GM21529 (cell line): ENCODE measurements at regions not wholly inside any gene's neighbourhood (a gene's known extent, or its start where the extent isn't known, plus 50 kb on each side); places are given as distances from the start of the nearest gene placed in this dataset.

Source experiments
- ATAC-seq: cut with Tn5 transposase; IDR thresholded peaks from one replicate; pipeline ENCODE4 v1.9.1; 2021; ENCODE audit not compliant: unreplicated experiment

- ATAC-seq: no peak
These were observed 79.7 kb upstream of the CDIN1 start for GRCh38 chr15:36499412-36500389.

GRCh38 chr15:36501063-36501678 lies 78.3 kb upstream of the CDIN1 start:
- ATAC-seq: no peak

GRCh38 chr15:36502509-36502908 lies 76.9 kb upstream of the CDIN1 start:
- ATAC-seq: no peak

DNA sequence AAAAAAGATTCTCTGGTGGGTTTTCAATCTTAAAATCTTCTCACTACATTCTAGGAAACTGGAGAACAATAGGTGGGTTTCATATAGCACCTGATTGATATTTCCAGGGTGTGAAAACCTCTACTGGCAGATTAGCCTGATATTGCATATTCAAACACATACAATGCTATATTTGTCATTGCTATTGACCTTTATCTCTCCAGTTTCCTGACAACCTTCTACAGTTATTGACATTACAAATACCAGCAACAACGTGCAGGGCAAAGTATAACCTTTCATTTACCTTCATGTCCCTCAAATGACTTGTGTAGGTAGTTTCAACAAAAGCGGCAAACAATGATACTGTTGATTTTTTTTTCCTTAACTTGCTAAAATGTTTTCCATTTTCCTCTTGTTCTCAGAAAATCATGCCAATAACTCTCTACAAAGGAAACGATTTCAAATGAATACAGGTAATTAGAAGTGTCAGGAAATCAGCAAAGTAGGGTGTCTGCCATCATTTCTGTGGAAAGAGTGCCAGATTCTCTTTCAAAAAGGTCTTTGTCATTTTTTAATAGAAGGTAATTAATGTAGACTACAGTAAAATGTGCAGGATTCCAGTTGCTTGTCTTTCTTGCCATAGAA lies 72.6 kb upstream of the CDIN1 start:
- ATAC-seq: no peak

GRCh38 chr15:36507458-36507857 lies 72.0 kb upstream of the CDIN1 start:
- ATAC-seq: no peak

- ATAC-seq: no peak
These were observed 67.8 kb upstream of the CDIN1 start for GRCh38 chr15:36511594-36511993.

DNA sequence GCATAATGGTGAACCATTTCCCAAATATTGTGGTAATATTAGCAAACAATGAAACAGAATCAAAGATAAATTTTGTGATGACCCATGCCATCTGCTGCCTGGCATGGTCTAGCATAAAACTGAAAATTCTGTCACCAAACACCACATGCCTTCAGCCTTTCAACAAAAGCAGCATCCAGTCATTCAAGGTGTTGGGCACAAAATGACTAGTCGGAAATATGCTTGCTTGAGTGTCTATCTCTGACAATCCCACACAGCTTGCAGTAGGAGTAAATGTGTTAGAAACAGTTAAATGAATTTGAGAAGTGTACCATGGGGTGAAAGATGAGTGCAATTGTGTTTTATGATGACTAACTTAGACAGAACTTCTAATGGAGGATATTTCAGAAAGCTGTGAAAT lies 61.7 kb upstream of the CDIN1 start:
- ATAC-seq: no peak

DNA sequence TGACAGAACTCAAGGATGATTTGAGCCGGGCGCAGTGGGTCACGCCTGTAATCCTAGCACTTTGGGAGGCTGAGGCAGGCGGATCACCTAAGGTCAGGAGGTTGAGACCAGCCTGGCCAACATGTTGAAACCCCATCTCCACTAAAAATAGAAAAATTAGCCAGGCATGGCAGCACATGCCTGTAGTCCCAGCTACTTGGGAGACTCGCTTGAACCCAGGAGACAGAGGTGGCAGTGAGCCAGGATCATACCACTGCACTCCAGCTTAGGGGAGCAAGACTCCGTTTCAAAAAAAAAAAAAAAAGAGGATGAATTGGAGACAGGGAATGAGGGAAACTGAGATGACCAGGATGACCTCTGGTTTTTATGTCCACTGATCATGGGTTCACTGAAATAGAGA lies 60.4 kb upstream of the CDIN1 start:
- ATAC-seq: no peak

DNA sequence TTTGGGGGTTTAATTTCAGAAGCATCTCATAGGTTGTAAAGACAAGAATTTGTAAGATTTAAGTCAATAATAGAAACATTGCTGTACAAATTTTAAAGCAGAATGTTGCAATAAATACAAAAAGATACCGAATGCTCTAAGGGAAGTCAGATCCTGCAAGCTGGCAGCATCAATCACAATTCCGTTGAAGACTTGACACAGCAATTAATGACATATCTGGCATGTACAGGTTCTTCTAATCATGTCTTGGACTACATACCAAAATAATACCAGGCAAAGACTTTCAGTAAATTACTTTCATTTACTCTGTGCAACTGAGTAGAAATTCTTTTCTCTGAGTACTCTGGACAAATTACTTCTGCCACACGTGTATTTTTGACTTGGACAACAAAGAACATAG lies 54.0 kb upstream of the CDIN1 start:
- ATAC-seq: no peak

DNA sequence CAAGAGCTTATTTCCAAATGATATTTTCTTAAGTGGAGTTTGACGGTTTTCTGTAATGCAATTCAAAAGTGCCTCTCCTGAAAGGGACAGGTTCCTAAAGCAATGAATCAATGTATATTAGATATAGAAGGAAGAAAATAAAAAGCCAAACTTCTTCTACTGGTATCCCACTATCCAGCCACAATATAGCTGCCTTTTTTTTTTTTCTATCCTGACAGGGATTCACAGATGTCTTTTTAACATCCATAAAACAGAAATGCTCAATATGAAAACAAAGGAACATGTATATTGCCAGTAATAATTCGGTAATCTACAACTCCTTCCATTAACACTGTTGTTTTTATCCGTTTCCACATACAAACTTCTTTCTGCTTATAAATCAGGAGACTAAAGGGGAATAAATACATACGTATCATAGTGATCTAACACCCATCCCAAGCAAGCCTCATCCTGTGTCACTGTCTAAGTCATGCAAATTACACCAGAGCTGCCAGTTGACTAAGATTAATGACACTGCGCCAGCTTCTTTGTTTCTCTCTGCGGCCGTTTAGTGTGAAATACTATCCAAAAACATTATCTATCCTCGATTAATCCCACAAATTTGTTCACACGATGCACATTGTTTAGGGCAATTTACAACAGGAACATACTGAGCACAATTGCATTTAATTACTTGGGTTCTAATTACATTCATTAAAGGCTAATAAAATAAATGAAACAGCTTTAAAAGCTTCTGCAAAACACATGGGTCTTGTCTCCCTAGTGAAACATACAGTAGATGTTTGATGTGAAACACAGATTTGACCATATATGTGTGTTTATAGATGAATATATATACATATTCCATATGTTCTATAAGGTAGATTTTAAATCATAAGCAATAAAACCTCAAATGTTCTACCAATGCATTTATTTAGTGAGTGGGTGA lies 51.9 kb upstream of the CDIN1 start:
- ATAC-seq: no peak

DNA sequence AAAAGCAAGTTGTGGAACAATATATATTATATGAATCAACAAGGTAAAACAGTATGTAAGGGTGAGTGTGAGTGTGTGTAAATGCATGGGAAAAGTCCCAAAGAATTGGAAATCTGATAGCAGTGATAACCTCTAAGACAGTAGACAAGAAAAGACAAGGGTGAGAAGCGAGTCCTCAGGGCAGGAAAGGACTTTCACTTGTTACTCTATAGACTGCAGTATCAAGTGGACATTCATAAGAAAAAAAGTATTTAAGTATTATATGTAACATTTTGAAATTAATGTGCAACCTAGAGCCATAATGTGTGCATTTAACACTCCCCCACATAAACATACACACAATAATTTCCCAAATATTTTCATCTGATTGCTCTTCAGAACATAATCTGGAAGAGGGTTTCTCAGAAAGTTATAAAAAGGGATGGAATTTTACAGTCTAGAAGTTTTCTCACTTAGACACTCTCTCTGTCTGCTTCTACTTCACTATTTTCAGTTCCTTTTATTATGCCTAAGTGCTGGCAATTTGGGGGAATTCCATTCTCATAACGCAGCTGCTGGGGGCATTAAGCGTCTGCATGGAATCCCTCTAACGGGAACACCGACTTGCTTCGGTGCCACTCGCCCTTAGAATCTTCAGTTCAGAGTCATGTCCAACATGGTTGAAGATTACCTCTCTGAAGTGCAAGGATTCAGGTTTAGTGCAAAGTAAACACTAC lies 50.0 kb upstream of the CDIN1 start:
- no peak for ATAC-seq
